HG03520 (cell line): ENCODE measurements at regions not wholly inside any gene's neighbourhood (a gene's known extent, or its start where the extent isn't known, plus 50 kb on each side); places are given as distances from the start of the nearest gene placed in this dataset.

Source experiments
- ATAC-seq: cut with Tn5 transposase; IDR thresholded peaks from one replicate; pipeline ENCODE4 v1.9.1; 2021; ENCODE audit warnings: mild to moderate bottlenecking, moderate library complexity; ENCODE audit not compliant: unreplicated experiment

GRCh38 chr4:180861651-180862050 is 1381.6 kb upstream of the TENM3 start:
- no peak for ATAC-seq

DNA sequence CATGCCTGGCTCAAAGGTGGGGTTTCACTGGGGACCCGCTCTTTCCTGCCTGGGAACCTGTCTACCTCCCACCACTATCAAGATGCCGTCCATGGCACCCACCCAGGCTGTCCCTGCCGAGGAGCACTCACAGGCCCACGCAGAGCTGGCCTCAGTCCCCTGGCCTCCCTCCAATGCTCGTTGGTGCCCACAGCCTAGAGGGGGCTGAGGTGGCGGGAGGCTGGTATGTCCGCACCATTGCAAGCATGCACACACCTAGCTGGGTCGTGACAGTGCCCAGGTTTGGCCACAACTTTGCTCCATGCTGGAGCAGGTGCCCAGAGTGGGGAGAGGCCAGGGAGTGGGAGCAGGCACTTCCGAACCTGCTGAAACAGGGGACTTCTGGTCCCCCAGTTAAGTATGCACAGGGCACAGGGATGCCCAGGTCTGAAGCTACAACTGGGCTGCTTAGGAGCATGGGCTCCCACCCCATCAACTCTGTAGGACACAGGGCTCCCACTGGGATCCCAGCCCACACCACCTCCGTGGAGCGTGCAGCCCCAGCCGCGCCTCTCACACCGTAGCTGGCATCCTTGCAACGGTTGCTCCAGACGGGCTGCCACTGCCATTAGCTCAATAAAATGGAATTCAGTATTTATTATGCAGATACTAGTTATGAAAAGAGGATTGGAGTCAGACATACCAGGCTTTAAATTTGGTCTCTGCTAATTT is 1376.1 kb upstream of the TENM3 start:
- ATAC-seq = no peak

DNA sequence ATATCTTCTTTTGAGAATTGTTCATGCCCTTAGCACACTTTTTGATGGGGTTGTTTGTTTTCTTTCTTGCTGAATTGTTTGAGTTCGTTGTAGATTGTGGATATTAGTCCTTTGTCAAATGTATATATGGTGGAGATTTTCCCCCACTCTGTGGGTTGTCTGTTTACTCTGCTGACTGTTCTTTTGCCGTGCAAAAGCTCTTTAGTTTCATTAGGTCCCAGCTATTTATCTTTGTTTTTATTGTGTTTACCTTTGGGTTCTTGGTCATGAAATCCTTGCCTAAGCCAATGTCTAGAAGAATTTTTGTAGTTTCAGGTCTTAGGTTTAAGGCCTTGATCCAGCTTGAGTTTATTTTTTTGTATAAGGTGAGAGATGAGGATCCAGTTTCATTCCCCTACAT is 1372.6 kb upstream of the TENM3 start:
- no peak for ATAC-seq

DNA sequence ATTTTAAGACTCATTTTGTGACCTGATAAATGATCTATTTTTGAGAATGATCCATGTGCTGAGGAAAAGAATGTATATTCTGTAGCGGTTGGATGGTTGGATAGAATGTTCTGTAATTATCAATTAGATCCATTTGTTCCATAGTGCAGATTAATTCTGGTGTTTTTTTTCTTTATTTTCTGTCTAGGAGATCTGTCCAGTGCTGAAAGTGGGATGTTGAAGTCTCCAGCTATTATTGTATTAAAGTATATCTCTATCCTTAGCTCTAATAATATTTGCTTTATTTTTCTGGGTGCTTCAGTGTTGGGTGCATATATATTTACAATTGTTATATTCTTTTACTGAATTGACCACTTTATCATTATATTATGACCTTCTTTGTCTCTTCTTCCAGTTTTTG is 1344.9 kb upstream of the TENM3 start:
- ATAC-seq = no peak

DNA sequence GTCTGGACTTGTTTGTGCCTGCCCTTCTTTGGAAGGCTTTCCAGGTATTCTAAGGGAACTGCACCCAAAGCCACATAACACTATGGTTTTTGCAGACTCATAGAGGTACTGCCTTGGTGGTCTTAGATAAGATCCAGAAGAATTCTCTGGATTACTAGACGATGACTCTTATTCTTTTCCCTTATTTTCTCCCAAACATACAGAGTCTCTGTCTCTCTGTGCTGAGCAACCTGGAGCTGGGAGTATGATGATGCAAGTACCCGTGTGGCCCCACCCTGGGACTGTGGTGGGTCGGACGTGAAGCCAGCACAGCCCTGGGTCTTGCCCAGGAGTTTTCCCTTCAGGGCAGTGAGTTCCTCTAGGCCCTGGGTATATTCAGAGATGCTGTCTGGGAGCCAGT is 1342.4 kb upstream of the TENM3 start:
- ATAC-seq = no peak

DNA sequence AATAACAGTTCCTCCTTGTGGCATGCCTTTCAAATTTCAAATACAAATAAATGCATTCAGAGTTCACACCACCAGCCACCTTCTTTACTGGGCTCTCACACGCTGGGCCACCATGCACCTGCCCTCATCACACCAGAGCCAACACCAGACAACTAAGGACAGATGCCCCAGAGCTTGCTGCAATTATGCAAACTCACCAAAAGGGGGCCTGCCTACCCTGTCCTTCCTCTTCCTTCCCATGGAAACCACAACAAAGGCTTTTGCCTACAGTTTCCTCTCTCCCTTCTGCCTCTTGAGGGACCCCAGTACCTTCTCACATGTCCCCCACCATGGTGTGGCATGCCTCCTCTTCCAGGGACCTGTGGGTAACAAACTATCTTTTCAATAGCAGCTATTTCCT is 1333.9 kb upstream of the TENM3 start:
- no peak for ATAC-seq

GRCh38 chr4:180913750-180914149 is 1329.5 kb upstream of the TENM3 start:
- ATAC-seq = no peak

DNA sequence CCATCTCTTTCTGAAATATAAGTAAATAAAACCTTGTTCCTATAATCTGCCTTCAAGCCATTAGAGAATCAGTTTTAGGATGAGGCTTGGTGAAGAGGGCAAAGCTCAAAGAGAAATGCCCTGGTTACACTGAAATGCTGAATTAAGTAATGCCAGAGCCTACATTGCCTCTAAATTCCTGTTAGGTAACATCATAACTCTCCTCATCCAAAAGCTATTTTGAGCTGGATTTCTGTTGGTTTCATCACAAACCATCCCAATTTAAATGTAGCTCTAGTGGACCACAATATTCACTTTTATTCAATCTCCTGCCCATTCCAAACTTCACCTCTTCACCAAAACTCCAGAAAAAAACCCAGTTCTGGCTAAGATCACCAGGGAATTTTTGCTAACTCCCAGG is 1319.7 kb upstream of the TENM3 start:
- no peak for ATAC-seq

GRCh38 chr4:180925805-180926204 is 1317.4 kb upstream of the TENM3 start:
- ATAC-seq = no peak

- no peak for ATAC-seq
Observed at GRCh38 chr4:180926277-180926676, 1316.9 kb upstream of the TENM3 start.

GRCh38 chr4:180932370-180933001 is 1310.7 kb upstream of the TENM3 start:
- ATAC-seq = no peak

- ATAC-seq = no peak
Observed at GRCh38 chr4:180937083-180937482, 1306.1 kb upstream of the TENM3 start.

- ATAC-seq = no peak
Observed at GRCh38 chr4:180940680-180941079, 1302.5 kb upstream of the TENM3 start.

DNA sequence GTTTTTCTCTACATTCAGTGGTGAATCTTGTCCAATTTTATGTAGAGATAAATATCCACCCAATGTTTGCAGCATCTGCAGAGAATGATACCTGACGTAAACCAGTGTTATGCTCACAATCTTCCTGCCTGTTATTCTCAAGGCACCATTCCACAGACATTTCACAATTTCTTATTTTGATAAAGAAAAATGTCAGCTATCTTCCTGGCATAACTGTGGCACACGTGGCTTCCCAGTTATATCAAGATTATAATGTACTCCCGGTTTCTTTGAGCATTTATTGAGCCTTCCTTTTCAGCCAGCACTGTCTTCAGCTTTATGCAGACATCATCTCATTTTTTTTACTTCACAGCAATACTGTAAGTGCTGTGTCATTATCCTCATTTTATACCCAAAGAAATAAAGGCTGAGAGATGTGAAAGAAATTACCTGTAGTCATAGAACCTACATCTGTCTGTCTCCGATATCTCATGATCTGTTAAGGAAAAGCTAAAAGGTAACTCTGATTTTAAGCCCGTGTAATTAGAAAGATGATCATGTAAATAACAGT is 1300.8 kb upstream of the TENM3 start:
- no peak for ATAC-seq

DNA sequence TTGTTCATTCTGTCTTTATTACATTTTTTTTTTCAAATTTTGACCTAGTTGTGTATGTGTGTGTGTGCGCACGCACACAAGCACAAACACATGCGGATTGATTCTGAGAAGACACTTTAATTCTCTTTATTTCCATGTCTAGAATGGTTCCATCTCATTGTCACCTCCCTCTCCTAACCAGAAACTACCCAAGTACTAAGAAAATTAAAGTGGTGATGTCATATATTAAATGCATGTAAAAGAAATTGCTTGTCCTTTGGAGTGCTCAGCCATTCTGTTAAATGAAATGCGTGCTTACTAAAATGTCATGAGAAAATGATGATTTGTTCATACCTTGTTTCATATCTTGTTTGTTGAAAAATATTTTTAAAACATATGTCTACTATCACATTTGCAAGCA is 1297.0 kb upstream of the TENM3 start:
- ATAC-seq = no peak

DNA sequence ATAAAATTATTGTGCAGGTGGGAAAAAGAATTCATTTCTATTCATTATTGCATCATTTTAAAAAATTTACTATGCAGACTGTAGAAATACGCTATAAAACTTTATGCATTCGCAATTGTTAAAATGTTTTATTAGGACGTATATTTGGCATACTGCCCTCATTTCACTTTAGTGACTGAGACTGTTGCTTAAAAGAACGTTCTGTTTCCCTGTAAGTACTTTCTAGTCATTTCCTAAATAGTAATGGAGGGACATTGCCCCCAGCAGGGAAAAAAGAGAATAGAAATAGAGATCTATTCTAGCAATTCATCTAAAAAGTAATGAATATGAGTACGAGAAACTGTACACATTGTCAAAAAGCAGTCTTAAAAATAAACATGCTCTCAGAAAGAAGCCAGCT is 1295.8 kb upstream of the TENM3 start:
- ATAC-seq = no peak

GRCh38 chr4:180949424-180950213 is 1293.6 kb upstream of the TENM3 start:
- no peak for ATAC-seq

- ATAC-seq = no peak
Observed at GRCh38 chr4:180950377-180950776, 1292.8 kb upstream of the TENM3 start.

GRCh38 chr4:180951312-180951711 is 1291.9 kb upstream of the TENM3 start:
- no peak for ATAC-seq

DNA sequence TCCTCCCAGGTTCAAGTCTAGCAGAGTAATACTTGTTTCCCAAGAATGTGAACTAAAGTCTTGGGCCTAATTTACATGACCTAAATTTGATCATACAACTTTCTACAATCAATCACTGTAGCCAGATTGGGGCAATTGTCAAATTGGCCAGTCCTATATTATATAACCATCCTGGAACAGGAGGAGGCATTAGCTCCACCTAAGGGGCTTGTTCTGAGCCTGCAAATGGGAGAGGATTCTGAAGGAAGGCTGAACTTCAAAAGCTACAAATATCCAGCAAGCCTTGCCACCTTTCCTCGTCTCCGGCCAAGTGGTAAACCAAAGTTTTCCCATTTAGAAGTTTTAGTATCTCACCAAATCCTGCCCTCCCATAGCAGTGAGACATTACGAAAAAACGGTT is 1289.6 kb upstream of the TENM3 start:
- no peak for ATAC-seq

DNA sequence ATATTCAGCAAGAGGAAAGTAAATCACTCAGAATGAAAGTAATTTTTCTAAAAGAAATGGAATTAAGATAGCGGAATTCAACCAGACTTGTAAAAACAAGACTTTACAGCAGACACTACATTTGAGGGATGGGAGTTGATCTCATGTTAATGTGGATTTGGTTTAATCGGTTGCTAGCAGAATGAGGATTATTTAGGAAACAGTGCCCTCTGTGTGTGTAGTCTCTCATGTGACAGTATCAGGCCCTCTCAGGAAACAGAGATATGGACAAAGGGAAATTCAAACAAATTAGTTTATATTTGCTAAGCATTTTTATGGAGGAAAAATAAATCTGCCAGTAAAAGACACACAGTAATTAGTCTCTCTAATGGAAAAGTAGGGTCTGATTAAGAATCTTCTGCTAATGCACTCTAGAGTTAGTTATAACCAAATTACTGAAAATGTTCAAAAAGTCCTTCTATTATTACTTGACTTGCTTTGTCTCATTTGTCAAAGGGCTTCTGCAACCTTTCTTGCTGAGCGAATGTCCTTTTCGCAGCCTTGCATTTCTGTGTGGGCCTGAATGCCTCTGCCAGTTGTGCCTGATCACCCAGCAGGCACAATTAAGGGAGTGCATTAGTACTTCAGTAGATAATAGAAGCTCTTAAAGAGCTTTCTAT is 1282.3 kb upstream of the TENM3 start:
- ATAC-seq = no peak
